HepG2 (cell line): ENCODE measurements at regions not wholly inside any gene's neighbourhood (a gene's known extent, or its start where the extent isn't known, plus 50 kb on each side); places are given as distances from the start of the nearest gene placed in this dataset.

Source experiments
- AKNA ChIP-seq: sonication (generic); formaldehyde crosslinking; IDR thresholded peaks from 2 replicates; pipeline ENCODE4 v1.4.0; 2020; ENCODE audit warnings: missing genetic modification reagents, borderline replicate concordance
- ARID4A ChIP-seq: sonication (generic); formaldehyde crosslinking; IDR thresholded peaks from 2 replicates; pipeline ENCODE4 v1.5.0; 2020; ENCODE audit warnings: mild to moderate bottlenecking, missing genetic modification reagents, borderline replicate concordance
- FOXK1 ChIP-seq: sonication (generic); formaldehyde crosslinking; IDR thresholded peaks from 2 replicates; pipeline ENCODE4 v1.4.0; 2020; ENCODE audit warnings: low read depth, missing genetic modification reagents, borderline replicate concordance
- HOXA5 ChIP-seq: sonication (generic); formaldehyde crosslinking; IDR thresholded peaks from 2 replicates; pipeline ENCODE4 v1.4.0; 2020; ENCODE audit warnings: missing genetic modification reagents
- KDM1A ChIP-seq: IDR thresholded peaks from 2 replicates; pipeline ENCODE4 v1.6.1; 2016; ENCODE audit warnings: missing compliant biosample characterization
- MATR3 ChIP-seq: sonication (generic); formaldehyde crosslinking; IDR thresholded peaks from 2 replicates; pipeline ENCODE4 v1.4.0; 2020; ENCODE audit warnings: missing genetic modification reagents
- SAP130 ChIP-seq: IDR thresholded peaks from 2 replicates; pipeline ENCODE4 v1.6.1; 2016; ENCODE audit warnings: low read depth
- SOX5 ChIP-seq: IDR thresholded peaks from 2 replicates; pipeline ENCODE4 v1.6.1; 2016; ENCODE audit warnings: borderline replicate concordance
- SRY ChIP-seq: sonication (generic); formaldehyde crosslinking; IDR thresholded peaks from 2 replicates; pipeline ENCODE4 v1.8.0; 2022; ENCODE audit warnings: mild to moderate bottlenecking, missing genetic modification reagents
- TFAP4 ChIP-seq: sonication (generic); IDR thresholded peaks from 2 replicates; pipeline ENCODE4 v1.6.1; 2016; ENCODE audit warnings: low read depth, borderline replicate concordance
- ZEB1 ChIP-seq: IDR thresholded peaks from 2 replicates; pipeline ENCODE4 v1.6.1; 2012; ENCODE audit warnings: mild to moderate bottlenecking, low read depth, inconsistent platforms; ENCODE audit not compliant: insufficient replicate concordance
- ZKSCAN8 ChIP-seq: IDR thresholded peaks from 2 replicates; pipeline ENCODE4 v1.6.1; 2016; ENCODE audit warnings: borderline replicate concordance, missing genetic modification reagents, missing compliant biosample characterization
- ZNF605 ChIP-seq: sonication (generic); formaldehyde crosslinking; IDR thresholded peaks from 2 replicates; pipeline ENCODE4 v1.8.0; 2022; ENCODE audit warnings: mild to moderate bottlenecking, missing genetic modification reagents
- TF ChIP-seq, protein P1 (sequence below): sonication (generic); formaldehyde crosslinking; IDR thresholded peaks from 2 replicates; pipeline ENCODE4 v1.4.0; 2020; ENCODE audit warnings: mild to moderate bottlenecking, missing genetic modification reagents
- TF ChIP-seq, protein P2 (sequence below): sonication (generic); formaldehyde crosslinking; conservative IDR thresholded peaks from 2 replicates; pipeline ENCODE4 v1.4.0; 2020; ENCODE audit warnings: missing genetic modification reagents

GRCh38 chr6:30829639-30830255 is 54.6 kb upstream of the DDR1 start (continued):
- TF ChIP-seq TFAP4: peak; percentile 72; the same call in 1 of the 2 replicates
- 0 out of 2 replicates have a peak, but pooled peaks have one; percentile 9 for TF ChIP-seq ZKSCAN8 (CRISPR knock-in tag)
- no peak for TF ChIP-seq MATR3 (CRISPR knock-in tag)
- no peak for TF ChIP-seq ARID4A (CRISPR knock-in tag)
- TF ChIP-seq KDM1A (CRISPR knock-in tag): no peak
- TF ChIP-seq HOXA5 (CRISPR knock-in tag): no peak
- TF ChIP-seq FOXK1: no peak
- TF ChIP-seq ZEB1: no peak
- TF ChIP-seq SAP130 (CRISPR knock-in tag): peak; percentile 53; the same call in 1 of the 2 replicates
- TF ChIP-seq, protein P1, sequence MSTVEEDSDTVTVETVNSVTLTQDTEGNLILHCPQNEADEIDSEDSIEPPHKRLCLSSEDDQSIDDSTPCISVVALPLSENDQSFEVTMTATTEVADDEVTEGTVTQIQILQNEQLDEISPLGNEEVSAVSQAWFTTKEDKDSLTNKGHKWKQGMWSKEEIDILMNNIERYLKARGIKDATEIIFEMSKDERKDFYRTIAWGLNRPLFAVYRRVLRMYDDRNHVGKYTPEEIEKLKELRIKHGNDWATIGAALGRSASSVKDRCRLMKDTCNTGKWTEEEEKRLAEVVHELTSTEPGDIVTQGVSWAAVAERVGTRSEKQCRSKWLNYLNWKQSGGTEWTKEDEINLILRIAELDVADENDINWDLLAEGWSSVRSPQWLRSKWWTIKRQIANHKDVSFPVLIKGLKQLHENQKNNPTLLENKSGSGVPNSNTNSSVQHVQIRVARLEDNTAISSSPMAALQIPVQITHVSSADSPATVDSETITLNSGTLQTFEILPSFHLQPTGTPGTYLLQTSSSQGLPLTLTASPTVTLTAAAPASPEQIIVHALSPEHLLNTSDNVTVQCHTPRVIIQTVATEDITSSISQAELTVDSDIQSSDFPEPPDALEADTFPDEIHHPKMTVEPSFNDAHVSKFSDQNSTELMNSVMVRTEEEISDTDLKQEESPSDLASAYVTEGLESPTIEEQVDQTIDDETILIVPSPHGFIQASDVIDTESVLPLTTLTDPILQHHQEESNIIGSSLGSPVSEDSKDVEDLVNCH: no peak
- no peak for TF ChIP-seq AKNA
- no peak for TF ChIP-seq SRY (CRISPR knock-in tag)
- TF ChIP-seq SOX5: no peak
- TF ChIP-seq, protein P2, sequence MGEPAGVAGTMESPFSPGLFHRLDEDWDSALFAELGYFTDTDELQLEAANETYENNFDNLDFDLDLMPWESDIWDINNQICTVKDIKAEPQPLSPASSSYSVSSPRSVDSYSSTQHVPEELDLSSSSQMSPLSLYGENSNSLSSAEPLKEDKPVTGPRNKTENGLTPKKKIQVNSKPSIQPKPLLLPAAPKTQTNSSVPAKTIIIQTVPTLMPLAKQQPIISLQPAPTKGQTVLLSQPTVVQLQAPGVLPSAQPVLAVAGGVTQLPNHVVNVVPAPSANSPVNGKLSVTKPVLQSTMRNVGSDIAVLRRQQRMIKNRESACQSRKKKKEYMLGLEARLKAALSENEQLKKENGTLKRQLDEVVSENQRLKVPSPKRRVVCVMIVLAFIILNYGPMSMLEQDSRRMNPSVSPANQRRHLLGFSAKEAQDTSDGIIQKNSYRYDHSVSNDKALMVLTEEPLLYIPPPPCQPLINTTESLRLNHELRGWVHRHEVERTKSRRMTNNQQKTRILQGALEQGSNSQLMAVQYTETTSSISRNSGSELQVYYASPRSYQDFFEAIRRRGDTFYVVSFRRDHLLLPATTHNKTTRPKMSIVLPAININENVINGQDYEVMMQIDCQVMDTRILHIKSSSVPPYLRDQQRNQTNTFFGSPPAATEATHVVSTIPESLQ: no peak
- TF ChIP-seq ZNF605 (CRISPR knock-in tag): no peak
